MCF 10A (cell line): ENCODE measurements at regions not wholly inside any gene's neighbourhood (a gene's known extent, or its start where the extent isn't known, plus 50 kb on each side); places are given as distances from the start of the nearest gene placed in this dataset.

Source experiments
- BruUV-seq: library from RNA; stranded (reverse); fragments of 400-500 nt; replicated peaks from 2 replicates; lab custom pipeline; 2021; lab: Mats Ljungman, UMichigan
- CTCF ChIA-PET: fragments of 300-600 bp; sonication (Branson Sonifier 250); formaldehyde crosslinking; extraction: SDS; loops from one replicate; lab custom pipeline; 2021; ENCODE audit warnings: antibody characterized with exemption, inconsistent platforms; lab: Yijun Ruan, JAX
- POLR2A ChIA-PET: fragments of 300-600, 350-650 bp; sonication (Branson Sonifier 250); formaldehyde crosslinking; extraction: SDS; loops from one replicate; lab custom pipeline; 2020; ENCODE audit warnings: antibody characterized with exemption, inconsistent platforms; lab: Yijun Ruan, JAX
- DNase-seq: peaks from one replicate; pipeline ENCODE4 v3.0.0-alpha.2; 2018; ENCODE audit not compliant: unreplicated experiment
- H3K27ac Mint-ChIP-seq: one replicate; pipeline ENCODE4 v1.8.0; 2022; ENCODE audit warnings: mild to moderate bottlenecking, low read depth, mixed read lengths; ENCODE audit not compliant: unreplicated experiment
- H3K27me3 Mint-ChIP-seq: one replicate; pipeline ENCODE4 v1.8.0; 2022; ENCODE audit warnings: mixed read lengths; ENCODE audit not compliant: insufficient read depth, unreplicated experiment
- H3K36me3 Mint-ChIP-seq: one replicate; pipeline ENCODE4 v1.8.0; 2022; ENCODE audit warnings: mild to moderate bottlenecking, moderate library complexity, mixed read lengths; ENCODE audit not compliant: insufficient read depth, unreplicated experiment
- H3K4me1 Mint-ChIP-seq: one replicate; pipeline ENCODE4 v1.8.0; 2022; ENCODE audit warnings: mixed read lengths; ENCODE audit not compliant: insufficient read depth, unreplicated experiment
- H3K4me3 Mint-ChIP-seq: one replicate; pipeline ENCODE4 v1.8.0; 2022; ENCODE audit warnings: mild to moderate bottlenecking, moderate library complexity, mixed read lengths; ENCODE audit not compliant: unreplicated experiment
- H3K9me3 Mint-ChIP-seq: one replicate; pipeline ENCODE4 v1.8.0; 2022; ENCODE audit warnings: mixed read lengths; ENCODE audit not compliant: unreplicated experiment
- intact Hi-C: fragments of 100-400 bp; cut with micrococcal nuclease; formaldehyde crosslinking; loops from 2 replicates; pipeline ENCODE4 v1.14.1; 2022
- TF ChIP-seq, protein P1 (sequence below): fragments of 200-600 bp; IDR thresholded peaks from one replicate; pipeline ENCODE4 v1.8.0; 2022; ENCODE audit warnings: antibody characterized with exemption, mild to moderate bottlenecking; ENCODE audit not compliant: unreplicated experiment

- DNase-seq = no peak
- H3K4me1 Mint-ChIP-seq = no peaks in the 10 kb centered on the region
- CTCF ChIA-PET = no interaction called here
- H3K9me3 Mint-ChIP-seq = no peaks in the 10 kb centered on the region
- TF ChIP-seq, protein P1, sequence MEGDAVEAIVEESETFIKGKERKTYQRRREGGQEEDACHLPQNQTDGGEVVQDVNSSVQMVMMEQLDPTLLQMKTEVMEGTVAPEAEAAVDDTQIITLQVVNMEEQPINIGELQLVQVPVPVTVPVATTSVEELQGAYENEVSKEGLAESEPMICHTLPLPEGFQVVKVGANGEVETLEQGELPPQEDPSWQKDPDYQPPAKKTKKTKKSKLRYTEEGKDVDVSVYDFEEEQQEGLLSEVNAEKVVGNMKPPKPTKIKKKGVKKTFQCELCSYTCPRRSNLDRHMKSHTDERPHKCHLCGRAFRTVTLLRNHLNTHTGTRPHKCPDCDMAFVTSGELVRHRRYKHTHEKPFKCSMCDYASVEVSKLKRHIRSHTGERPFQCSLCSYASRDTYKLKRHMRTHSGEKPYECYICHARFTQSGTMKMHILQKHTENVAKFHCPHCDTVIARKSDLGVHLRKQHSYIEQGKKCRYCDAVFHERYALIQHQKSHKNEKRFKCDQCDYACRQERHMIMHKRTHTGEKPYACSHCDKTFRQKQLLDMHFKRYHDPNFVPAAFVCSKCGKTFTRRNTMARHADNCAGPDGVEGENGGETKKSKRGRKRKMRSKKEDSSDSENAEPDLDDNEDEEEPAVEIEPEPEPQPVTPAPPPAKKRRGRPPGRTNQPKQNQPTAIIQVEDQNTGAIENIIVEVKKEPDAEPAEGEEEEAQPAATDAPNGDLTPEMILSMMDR = no peak
- H3K27ac Mint-ChIP-seq = no peak overlapping the region
- intact Hi-C loops = no loop called here
- H3K4me3 Mint-ChIP-seq = no peak overlapping the region
- POLR2A ChIA-PET = no interaction called here
- no TSS peak for BruUV-seq
- H3K36me3 Mint-ChIP-seq = no peaks in the 10 kb centered on the region
- peaks cover 10% of the 10 kb centered on the region for H3K27me3 Mint-ChIP-seq
These were observed 99.8 kb upstream of the NR4A3 start for GRCh38 chr9:99721898-99722297.

- no peaks in the 10 kb centered on the region for H3K36me3 Mint-ChIP-seq
- TF ChIP-seq, protein P1 = no peak
- DNase-seq = no peak
- H3K4me1 Mint-ChIP-seq = no peaks in the 10 kb centered on the region
- BruUV-seq = no TSS peak
- POLR2A ChIA-PET = interaction anchor here (0.7 kb wide), 1 partner anchor 212 kb away, joined by 3 read pairs; no protein-coding TSS in a partner anchor
- H3K27ac Mint-ChIP-seq = no peak overlapping the region
- no peak overlapping the region for H3K4me3 Mint-ChIP-seq
- no peaks in the 10 kb centered on the region for H3K9me3 Mint-ChIP-seq
- peaks cover 10% of the 10 kb centered on the region for H3K27me3 Mint-ChIP-seq
- intact Hi-C loops = no loop called here
- CTCF ChIA-PET = no interaction called here
These were observed 98.8 kb upstream of the NR4A3 start for GRCh38 chr9:99722877-99723276.

- Mint-ChIP-seq H3K36me3 (no peaks in the 10 kb centered on the region), H3K9me3 (no peaks in the 10 kb centered on the region), H3K4me1 (no peaks in the 10 kb centered on the region), H3K27me3 (peaks cover 10% of the 10 kb centered on the region), H3K4me3 (no peak overlapping the region), H3K27ac (no peak overlapping the region)
- POLR2A ChIA-PET = no interaction called here
- intact Hi-C loops = no loop called here
- BruUV-seq = no TSS peak
- DNase-seq = no peak
- CTCF ChIA-PET = no interaction called here
- TF ChIP-seq, protein P1 = no peak
These were observed 97.0 kb upstream of the NR4A3 start for GRCh38 chr9:99724640-99725039.

- Mint-ChIP-seq H3K4me1 (no peaks in the 10 kb centered on the region), H3K27ac (no peak overlapping the region), H3K36me3 (no peaks in the 10 kb centered on the region), H3K4me3 (no peak overlapping the region), H3K27me3 (peaks cover 10% of the 10 kb centered on the region), H3K9me3 (no peaks in the 10 kb centered on the region)
- DNase-seq = no peak
- intact Hi-C loops = no loop called here
- BruUV-seq = no TSS peak
- ChIA-PET POLR2A (no interaction called here), CTCF (no interaction called here)
- TF ChIP-seq, protein P1 = no peak
These were observed 95.8 kb upstream of the NR4A3 start for GRCh38 chr9:99725852-99726251.
